ENCODE measurements at regions not wholly inside any gene's neighbourhood (a gene's known extent, or its start where the extent isn't known, plus 50 kb on each side); places are given as distances from the start of the nearest gene placed in this dataset.

DNA sequence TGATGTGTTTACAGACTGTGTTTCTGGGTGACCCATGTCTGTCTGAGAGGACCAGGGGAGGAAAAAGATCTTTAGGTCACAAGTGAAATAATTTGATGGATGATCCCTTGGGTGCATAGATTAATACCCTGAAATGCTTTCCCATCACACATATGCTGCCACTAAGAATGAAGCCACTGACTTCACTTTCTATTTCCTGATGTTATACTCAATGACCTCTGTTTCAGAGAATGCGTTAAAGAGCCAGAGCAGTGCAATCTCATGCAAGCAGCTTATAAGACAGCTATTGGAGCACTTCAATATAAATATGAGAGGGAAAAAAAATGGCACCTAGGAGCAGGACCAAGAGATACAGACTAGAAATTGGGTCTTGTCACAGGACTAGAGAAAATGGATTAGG, 133.7 kb downstream of the KLHL28 start:
- no peak overlapping the region for H3K4me3 ChIP-seq (replicated peaks; ENCODE audit: low read depth, low read length)
- no peak for DNase-seq (ENCODE audit: extremely low read depth, insufficient read length)
- no peaks in the 10 kb centered on the region for H3K36me3 ChIP-seq (ENCODE audit: control insufficient read depth, insufficient read depth, low read length)
- no peaks in the 10 kb centered on the region for H3K27me3 ChIP-seq (replicated peaks; ENCODE audit: control insufficient read depth, insufficient read depth, low read length)
- TF ChIP-seq, protein P1, sequence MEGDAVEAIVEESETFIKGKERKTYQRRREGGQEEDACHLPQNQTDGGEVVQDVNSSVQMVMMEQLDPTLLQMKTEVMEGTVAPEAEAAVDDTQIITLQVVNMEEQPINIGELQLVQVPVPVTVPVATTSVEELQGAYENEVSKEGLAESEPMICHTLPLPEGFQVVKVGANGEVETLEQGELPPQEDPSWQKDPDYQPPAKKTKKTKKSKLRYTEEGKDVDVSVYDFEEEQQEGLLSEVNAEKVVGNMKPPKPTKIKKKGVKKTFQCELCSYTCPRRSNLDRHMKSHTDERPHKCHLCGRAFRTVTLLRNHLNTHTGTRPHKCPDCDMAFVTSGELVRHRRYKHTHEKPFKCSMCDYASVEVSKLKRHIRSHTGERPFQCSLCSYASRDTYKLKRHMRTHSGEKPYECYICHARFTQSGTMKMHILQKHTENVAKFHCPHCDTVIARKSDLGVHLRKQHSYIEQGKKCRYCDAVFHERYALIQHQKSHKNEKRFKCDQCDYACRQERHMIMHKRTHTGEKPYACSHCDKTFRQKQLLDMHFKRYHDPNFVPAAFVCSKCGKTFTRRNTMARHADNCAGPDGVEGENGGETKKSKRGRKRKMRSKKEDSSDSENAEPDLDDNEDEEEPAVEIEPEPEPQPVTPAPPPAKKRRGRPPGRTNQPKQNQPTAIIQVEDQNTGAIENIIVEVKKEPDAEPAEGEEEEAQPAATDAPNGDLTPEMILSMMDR (IDR thresholded peaks at IDR 0.05; ENCODE audit: insufficient read depth, low read length, poor library complexity, severe bottlenecking): no peak

DNA sequence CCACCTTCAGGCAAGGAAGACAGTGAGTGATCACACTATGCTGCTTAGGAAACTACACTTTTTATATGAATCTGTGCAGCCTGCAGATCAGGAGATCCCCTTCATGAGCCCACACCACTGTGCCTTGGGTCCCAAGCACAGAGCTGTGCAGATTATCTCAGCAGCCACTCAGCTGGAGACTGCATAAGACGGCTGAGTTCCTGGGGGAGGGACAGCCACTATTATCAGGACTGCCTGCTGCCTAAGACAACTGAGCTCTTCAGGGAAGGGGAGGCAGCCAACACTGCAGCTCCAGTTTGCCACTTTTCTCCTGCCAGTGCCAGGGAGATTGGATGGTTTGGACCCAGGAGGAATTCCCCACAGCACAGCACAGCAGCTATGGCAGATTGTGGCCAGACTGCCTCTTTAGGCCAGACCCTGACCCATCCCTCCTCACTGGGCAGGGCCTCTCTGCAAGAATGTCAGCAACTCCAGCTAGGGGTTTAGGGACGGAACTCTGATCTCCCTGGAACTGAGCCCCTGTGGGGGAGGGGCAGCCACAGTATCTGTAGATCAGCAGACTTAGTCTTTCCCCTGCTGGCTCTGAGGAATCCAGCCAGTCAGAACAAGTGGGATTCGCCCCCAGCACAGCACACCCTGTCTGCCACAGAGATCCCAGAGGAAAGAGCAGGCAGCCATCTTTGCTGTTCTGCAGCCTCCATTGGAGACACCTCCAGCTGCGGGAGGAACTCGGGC, 141.3 kb downstream of the KLHL28 start:
- Histone ChIP-seq H3K4me3 (replicated peaks; ENCODE audit: low read depth, low read length) (no peak overlapping the region), H3K36me3 (ENCODE audit: control insufficient read depth, insufficient read depth, low read length) (no peaks in the 10 kb centered on the region), H3K27me3 (replicated peaks; ENCODE audit: control insufficient read depth, insufficient read depth, low read length) (no peaks in the 10 kb centered on the region)
- no peak for DNase-seq (ENCODE audit: extremely low read depth, insufficient read length)
- TF ChIP-seq, protein P1 (IDR thresholded peaks at IDR 0.05; ENCODE audit: insufficient read depth, low read length, poor library complexity, severe bottlenecking): no peak

DNA sequence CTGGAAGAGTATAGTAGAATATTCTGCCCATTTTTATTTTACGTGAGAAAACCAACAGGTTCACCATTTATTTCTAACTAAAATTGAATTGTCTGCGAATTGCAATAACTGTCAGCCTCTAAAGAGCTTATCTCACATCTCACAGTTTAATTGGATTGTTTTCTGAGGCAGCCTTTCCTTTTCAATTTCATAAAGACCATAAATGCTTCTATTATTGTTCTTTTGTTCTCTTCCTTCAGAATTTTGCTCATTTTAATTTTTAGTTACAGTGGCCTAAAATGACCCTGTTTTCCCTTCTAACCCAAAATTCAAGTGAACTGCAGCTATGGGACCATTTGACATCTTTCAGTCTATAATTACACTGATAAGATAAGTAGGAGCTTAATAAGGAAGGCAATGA, 147.6 kb downstream of the KLHL28 start:
- TF ChIP-seq, protein P1 (IDR thresholded peaks at IDR 0.05; ENCODE audit: insufficient read depth, low read length, poor library complexity, severe bottlenecking): no peak
- Histone ChIP-seq H3K36me3 (ENCODE audit: control insufficient read depth, insufficient read depth, low read length) (no peaks in the 10 kb centered on the region), H3K4me3 (replicated peaks; ENCODE audit: low read depth, low read length) (no peak overlapping the region), H3K27me3 (replicated peaks; ENCODE audit: control insufficient read depth, insufficient read depth, low read length) (no peaks in the 10 kb centered on the region)
- DNase-seq (ENCODE audit: extremely low read depth, insufficient read length): no peak

DNA sequence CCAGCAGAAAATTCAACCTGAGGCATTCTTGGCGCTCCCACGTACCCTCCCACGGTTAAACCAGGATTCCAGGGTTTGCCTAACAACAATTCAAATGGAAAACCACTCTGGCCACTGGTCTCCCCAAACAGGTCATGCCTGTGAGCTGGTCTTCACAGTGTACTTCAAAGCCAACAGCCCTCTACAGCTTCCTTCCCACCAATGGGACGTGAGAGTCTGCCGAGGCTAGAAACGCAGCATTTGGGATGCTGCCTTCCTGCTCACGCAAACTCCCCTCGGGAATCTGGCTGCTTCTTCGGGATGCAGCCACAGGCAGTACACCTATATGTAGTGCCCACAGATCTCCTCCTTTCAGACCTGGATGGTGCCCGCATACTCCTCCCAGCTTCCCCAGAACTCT, 149.1 kb downstream of the KLHL28 start:
- TF ChIP-seq, protein P1 (IDR thresholded peaks at IDR 0.05; ENCODE audit: insufficient read depth, low read length, poor library complexity, severe bottlenecking): no peak
- DNase-seq (ENCODE audit: extremely low read depth, insufficient read length): no peak
- Histone ChIP-seq H3K27me3 (replicated peaks; ENCODE audit: control insufficient read depth, insufficient read depth, low read length) (no peaks in the 10 kb centered on the region), H3K4me3 (replicated peaks; ENCODE audit: low read depth, low read length) (no peak overlapping the region), H3K36me3 (ENCODE audit: control insufficient read depth, insufficient read depth, low read length) (no peaks in the 10 kb centered on the region)

DNA sequence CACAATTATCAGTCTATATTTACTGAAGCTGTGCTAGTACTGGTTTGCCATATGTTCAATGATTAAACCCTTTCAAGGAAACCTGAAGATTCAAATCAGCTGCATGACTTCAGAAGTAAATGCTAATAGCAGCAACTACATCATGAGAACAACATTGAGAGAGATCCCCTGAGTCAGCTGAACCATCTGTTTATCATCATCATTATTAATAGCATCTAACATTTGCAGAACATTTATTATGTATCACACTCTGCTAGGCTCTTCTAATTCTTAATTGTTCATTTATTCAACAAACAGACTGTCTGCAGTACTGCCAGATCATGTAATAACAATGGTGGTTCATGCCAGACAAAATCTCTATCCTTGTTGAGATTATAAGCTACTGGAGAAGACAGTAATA, 157.4 kb downstream of the KLHL28 start:
- no peak for DNase-seq (ENCODE audit: extremely low read depth, insufficient read length)
- TF ChIP-seq, protein P1 (IDR thresholded peaks at IDR 0.05; ENCODE audit: insufficient read depth, low read length, poor library complexity, severe bottlenecking): no peak
- H3K27me3 ChIP-seq (replicated peaks; ENCODE audit: control insufficient read depth, insufficient read depth, low read length): no peaks in the 10 kb centered on the region
- H3K36me3 ChIP-seq (ENCODE audit: control insufficient read depth, insufficient read depth, low read length): no peaks in the 10 kb centered on the region
- H3K4me3 ChIP-seq (replicated peaks; ENCODE audit: low read depth, low read length): no peak overlapping the region
